HepG2 (cell line): ENCODE measurements at regions not wholly inside any gene's neighbourhood (a gene's known extent, or its start where the extent isn't known, plus 50 kb on each side); places are given as distances from the start of the nearest gene placed in this dataset.

ENCODE experiments used
- ATAC-seq: fragments of 200-7000 bp; cut with Tn5 transposase; 3 replicates; pipeline ENCODE4 v1.9.1; 2020; ENCODE audit warnings: mild to moderate bottlenecking, moderate library complexity
- BruUV-seq: library from RNA; stranded (reverse); fragments of 400-500 nt; replicated peaks from 2 replicates; lab custom pipeline; 2021; lab: Mats Ljungman, UMichigan
- CTCF ChIA-PET: fragments of 300-600 bp; formaldehyde crosslinking; extraction: SDS; loops from one replicate; lab custom pipeline; 2021; ENCODE audit warnings: low total read pairs, inconsistent platforms, low intra/inter-chr PET ratio; lab: Yijun Ruan, JAX
- POLR2A ChIA-PET: fragments of 350-600 bp; sonication (Branson Sonifier 250); formaldehyde crosslinking; loops from one replicate; lab custom pipeline; 2020; ENCODE audit warnings: antibody characterized with exemption, inconsistent platforms; lab: Yijun Ruan, JAX
- DNase-seq: peaks from one replicate; pipeline ENCODE4 v3.0.0-alpha.2; 2015; ENCODE audit warnings: low spot score
- FAIRE-seq: peaks from 3 replicates; lab custom pipeline; 2011; peaks lifted over from hg19 to GRCh38; lab: Jason Lieb, UNC
- H2AFZ ChIP-seq: one replicate; pipeline ENCODE4 v1.6.1; 2011; ENCODE audit warnings: low read length, inconsistent platforms
- H3K27ac ChIP-seq: fragments of 300-600 bp; 3 replicates; pipeline ENCODE4 v1.8.0; 2011; ENCODE audit warnings: mixed run types, mild to moderate bottlenecking, mixed read lengths, low read length, inconsistent platforms; ENCODE audit not compliant: insufficient read depth; ENCODE audit errors: extremely low read length
- H3K27me3 ChIP-seq, 2 experiments: fragments of 200-600 bp in 1 of 2; 2 replicates in 1 of 2; 3 replicates in 1 of 2; pipeline versions ENCODE4 v1.6.0 to v1.8.0; 2011; ENCODE audit warnings: low read length in 2 of 2, mild to moderate bottlenecking in 2 of 2, moderate library complexity in 2 of 2, inconsistent platforms in 1 of 2; ENCODE audit not compliant: insufficient read depth in 2 of 2, control insufficient read depth in 1 of 2
- H3K36me3 ChIP-seq, 2 experiments: fragments of 200-600 bp in 1 of 2; replicated peaks in 1 of 2; 2 replicates in 1 of 2; 3 replicates in 1 of 2; pipeline versions ENCODE4 v1.5.1 to v1.8.0; 2011; ENCODE audit warnings: low read length in 2 of 2, inconsistent platforms in 1 of 2; ENCODE audit not compliant: insufficient read depth in 2 of 2, control insufficient read depth in 1 of 2
- H3K4me1 ChIP-seq: 2 replicates; pipeline ENCODE4 v1.5.1; 2012; ENCODE audit warnings: low read length, inconsistent platforms; ENCODE audit not compliant: insufficient read depth
- H3K4me2 ChIP-seq: 2 replicates; pipeline ENCODE4 v1.6.0; 2011; ENCODE audit warnings: low read depth, low read length, inconsistent platforms
- H3K4me3 ChIP-seq, 3 experiments: fragments of 200-600 bp in 1 of 3; sonication (generic), shearing (Covaris generic) in 1 of 3; replicated peaks in 1 of 3; 2 replicates each; pipeline ENCODE4 v1.5.1; 2011 to 2016; ENCODE audit warnings: low read length in 3 of 3, inconsistent platforms in 2 of 3, low read depth in 2 of 3, mild to moderate bottlenecking in 2 of 3, control low read depth in 1 of 3, mixed read lengths in 1 of 3; ENCODE audit not compliant: insufficient read depth in 1 of 3
- H3K79me2 ChIP-seq: one replicate; pipeline ENCODE4 v1.6.1; 2011; ENCODE audit warnings: low read length, inconsistent platforms; ENCODE audit not compliant: insufficient read depth
- H3K9ac ChIP-seq: 2 replicates; pipeline ENCODE4 v1.6.0; 2011; ENCODE audit warnings: mild to moderate bottlenecking, low read depth, low read length, inconsistent platforms; ENCODE audit not compliant: insufficient read depth
- H3K9me3 ChIP-seq: 2 replicates; pipeline ENCODE4 v1.5.1; 2012; ENCODE audit warnings: mild to moderate bottlenecking, low read length
- H4K20me1 ChIP-seq: 2 replicates; pipeline ENCODE4 v1.6.0; 2011; ENCODE audit warnings: inconsistent platforms, mild to moderate bottlenecking, low read length, moderate library complexity; ENCODE audit not compliant: insufficient read depth
- ATF7 ChIP-seq, 2 experiments: fragments of 450-650 bp in 1 of 2; sonication (generic) in 1 of 2; formaldehyde crosslinking in 1 of 2; IDR thresholded peaks; 2 replicates each; pipeline versions ENCODE4 v1.4.0 to v1.6.1; 2016 to 2020; ENCODE audit warnings: antibody characterized with exemption in 1 of 2, mild to moderate bottlenecking in 1 of 2, missing genetic modification reagents in 1 of 2
- DNMT1 ChIP-seq: sonication (generic); formaldehyde crosslinking; IDR thresholded peaks from 2 replicates; pipeline ENCODE4 v1.5.1; 2020; ENCODE audit warnings: mild to moderate bottlenecking, missing genetic modification reagents
- HOMEZ ChIP-seq: IDR thresholded peaks from 2 replicates; pipeline ENCODE4 v1.6.1; 2016; ENCODE audit warnings: low read depth
- IRX3 ChIP-seq: sonication (generic); formaldehyde crosslinking; IDR thresholded peaks from 2 replicates; pipeline ENCODE4 v1.8.1; 2023; ENCODE audit warnings: mild to moderate bottlenecking, low read depth, missing genetic modification reagents, borderline replicate concordance
- PRDM10 ChIP-seq: sonication (generic); formaldehyde crosslinking; IDR thresholded peaks from 2 replicates; pipeline ENCODE4 v1.4.0; 2020; ENCODE audit warnings: low read depth, missing genetic modification reagents
- SATB2 ChIP-seq: sonication (generic); formaldehyde crosslinking; IDR thresholded peaks from 2 replicates; pipeline ENCODE4 v1.5.0; 2020; ENCODE audit warnings: missing genetic modification reagents
- SIN3A ChIP-seq: IDR thresholded peaks from 2 replicates; pipeline ENCODE4 v1.6.1; 2011; ENCODE audit warnings: low read depth, mild to moderate bottlenecking, control low read depth, low read length, borderline replicate concordance
- THRA ChIP-seq: sonication (generic); formaldehyde crosslinking; IDR thresholded peaks from 2 replicates; pipeline ENCODE4 v1.4.0; 2020; ENCODE audit warnings: missing genetic modification reagents, borderline replicate concordance
- YY1 ChIP-seq: IDR thresholded peaks from 2 replicates; pipeline ENCODE4 v1.6.1; 2011; ENCODE audit warnings: low read length, low read depth, moderate library complexity, mild to moderate bottlenecking; ENCODE audit not compliant: insufficient read depth, insufficient replicate concordance
- ZBTB49 ChIP-seq: sonication (generic); formaldehyde crosslinking; IDR thresholded peaks from 2 replicates; pipeline ENCODE4 v1.4.0; 2020; ENCODE audit warnings: missing genetic modification reagents, borderline replicate concordance
- ZNF350 ChIP-seq: sonication (generic); formaldehyde crosslinking; IDR thresholded peaks from 2 replicates; pipeline ENCODE4 v1.4.0; 2020; ENCODE audit warnings: mild to moderate bottlenecking, low read depth, missing genetic modification reagents, borderline replicate concordance
- ZNF605 ChIP-seq: sonication (generic); formaldehyde crosslinking; IDR thresholded peaks from 2 replicates; pipeline ENCODE4 v1.8.0; 2022; ENCODE audit warnings: mild to moderate bottlenecking, missing genetic modification reagents
- ZNF660 ChIP-seq: sonication (generic); formaldehyde crosslinking; IDR thresholded peaks from 2 replicates; pipeline ENCODE4 v1.5.1; 2020; ENCODE audit warnings: mild to moderate bottlenecking, low read depth, missing genetic modification reagents, borderline replicate concordance
- ZNF773 ChIP-seq: sonication (generic); formaldehyde crosslinking; IDR thresholded peaks from 2 replicates; pipeline ENCODE4 v1.4.0; 2020; ENCODE audit warnings: missing genetic modification reagents, borderline replicate concordance
- ZNF788 ChIP-seq: sonication (generic); formaldehyde crosslinking; IDR thresholded peaks from 2 replicates; pipeline ENCODE4 v1.5.0; 2020; ENCODE audit warnings: mild to moderate bottlenecking, missing genetic modification reagents, borderline replicate concordance
- ZNF891 ChIP-seq: sonication (generic); formaldehyde crosslinking; IDR thresholded peaks from 2 replicates; pipeline ENCODE4 v1.5.0; 2020; ENCODE audit warnings: mild to moderate bottlenecking, missing genetic modification reagents
- WGBS: methylation state at CpG from one replicate; pipeline ENCODE4 v1.1.6; 2017; ENCODE audit warnings: low lambda C conversion rate; 5-methylcytosine and 5-hydroxymethylcytosine counted together
- in situ Hi-C: cut with HindIII; loops from 2 replicates; pipeline ENCODE4 v1.10.0; 2017; ENCODE audit warnings: low pct_unique_long_range_greater_than_20kb; ENCODE audit not compliant: extremely low pct_ligation_motif_present
- intact Hi-C: fragments of 100-400 bp; cut with micrococcal nuclease; formaldehyde crosslinking; loops from one replicate; pipeline ENCODE4 v1.10.0; 2022; ENCODE audit not compliant: unreplicated experiment

GRCh38 chr4:130851932-130852331, 1756.0 kb downstream of the C4orf33 start:
- POLR2A ChIA-PET = no interaction called here
- no peaks in the 10 kb centered on the region for H3K79me2 ChIP-seq
- intact Hi-C loops = no loop called here
- DNase-seq = no peak
- H3K27ac ChIP-seq = no peak overlapping the region
- WGBS = 50% methylated on average over 3 of the region's 3 CpGs
- H4K20me1 ChIP-seq = no peaks in the 10 kb centered on the region
- H3K36me3 ChIP-seq = no peaks in the 10 kb centered on the region
- no peaks in the 10 kb centered on the region for H3K4me1 ChIP-seq
- no TSS peak for BruUV-seq
- no peak overlapping the region for H3K4me3 ChIP-seq
- in situ Hi-C loops = no loop called here
- CTCF ChIA-PET = no interaction called here
- H3K9me3 ChIP-seq = peaks cover 29% of the 10 kb centered on the region
- TF ChIP-seq HOMEZ = no peak
- no peak for TF ChIP-seq ATF7 (IDR thresholded peaks at IDR 0.05)
- TF ChIP-seq ATF7 (CRISPR knock-in tag; IDR thresholded peaks at IDR 0.05) = no peak
- TF ChIP-seq DNMT1 (CRISPR knock-in tag) = no peak
- TF ChIP-seq ZNF660 (CRISPR knock-in tag) = no peak
- TF ChIP-seq PRDM10 = no peak
- no peak for TF ChIP-seq ZNF891
- no peak for TF ChIP-seq SIN3A
- no peak for TF ChIP-seq IRX3 (CRISPR knock-in tag)
- no peak for TF ChIP-seq SATB2 (CRISPR knock-in tag)
- TF ChIP-seq THRA (CRISPR knock-in tag) = no peak
- TF ChIP-seq ZNF773 (CRISPR knock-in tag) = no peak
- TF ChIP-seq YY1 = no peak
- no peak for TF ChIP-seq ZNF350 (CRISPR knock-in tag)
- TF ChIP-seq ZBTB49 (CRISPR knock-in tag) = no peak
- TF ChIP-seq ZNF788 (CRISPR knock-in tag) = no peak
- TF ChIP-seq ZNF605 = no peak
- TF ChIP-seq, all 625 proteins: peak for 0
- H3K9ac ChIP-seq = no peak overlapping the region
- no peak overlapping the region for H2AFZ ChIP-seq
- no peak overlapping the region for H3K4me2 ChIP-seq
- FAIRE-seq (no peak), ATAC-seq (no peak)
- no peaks in the 10 kb centered on the region for H3K27me3 ChIP-seq
